WTC11 (cell line): ENCODE measurements at regions not wholly inside any gene's neighbourhood (a gene's known extent, or its start where the extent isn't known, plus 50 kb on each side); places are given as distances from the start of the nearest gene placed in this dataset.
"Not testable (repeated sequence)": the region's sequence is repeated elsewhere in the genome, so short reads cannot be mapped to it uniquely, and the experiment has no call there.

Experiments
- ATAC-seq: fragments of 200-7000 bp; cut with Tn5 transposase; 2 replicates; pipeline ENCODE4 v1.10.0; 2021; ENCODE audit warnings: mild to moderate bottlenecking, moderate library complexity
- CTCF ChIA-PET: fragments of 300-600 bp; sonication (Branson Sonifier 250); formaldehyde crosslinking; loops from one replicate; lab custom pipeline; 2021; ENCODE audit warnings: antibody characterized with exemption; lab: Charles Lee
- POLR2A ChIA-PET: fragments of 350-600 bp; sonication (Branson Sonifier 250); formaldehyde crosslinking; loops from one replicate; lab custom pipeline; 2021; ENCODE audit warnings: antibody characterized with exemption; lab: Charles Lee
- DNase-seq: peaks from one replicate; pipeline ENCODE4 v3.0.0; 2021; ENCODE audit warnings: low spot score
- H3K27ac Mint-ChIP-seq: 2 replicates; pipeline ENCODE4 v1.8.0; 2021; ENCODE audit warnings: mixed read lengths
- H3K27me3 Mint-ChIP-seq: 2 replicates; pipeline ENCODE4 v1.8.0; 2021; ENCODE audit warnings: low read depth, mild to moderate bottlenecking, moderate library complexity, mixed read lengths
- H3K36me3 Mint-ChIP-seq: 2 replicates; pipeline ENCODE4 v1.8.0; 2021; ENCODE audit warnings: mixed read lengths
- H3K4me1 Mint-ChIP-seq: 2 replicates; pipeline ENCODE4 v1.8.0; 2022; ENCODE audit warnings: mixed read lengths
- H3K4me3 Mint-ChIP-seq: 2 replicates; pipeline ENCODE4 v1.8.0; 2021; ENCODE audit warnings: mild to moderate bottlenecking, moderate library complexity, mixed read lengths
- H3K9me3 Mint-ChIP-seq: 2 replicates; pipeline ENCODE4 v1.8.0; 2021; ENCODE audit warnings: mixed read lengths
- ATF3 ChIP-seq: sonication (generic); formaldehyde crosslinking; conservative IDR thresholded peaks from 2 replicates; pipeline ENCODE4 v1.8.1; 2022; ENCODE audit warnings: mild to moderate bottlenecking, missing genetic modification reagents
- HMGXB4 ChIP-seq: sonication (generic); formaldehyde crosslinking; IDR thresholded peaks from 2 replicates; pipeline ENCODE4 v1.8.1; 2023; ENCODE audit warnings: mild to moderate bottlenecking, moderate library complexity, missing genetic modification reagents
- IRF1 ChIP-seq: sonication (generic); formaldehyde crosslinking; IDR thresholded peaks from 2 replicates; pipeline ENCODE4 v1.8.0; 2023; ENCODE audit warnings: missing genetic modification reagents
- NR1H2 ChIP-seq: sonication (generic); formaldehyde crosslinking; IDR thresholded peaks from 2 replicates; pipeline ENCODE4 v1.9.0; 2021; ENCODE audit warnings: mild to moderate bottlenecking, moderate library complexity, missing genetic modification reagents
- NR2C2 ChIP-seq: sonication (generic); formaldehyde crosslinking; IDR thresholded peaks from 2 replicates; pipeline ENCODE4 v1.8.0; 2022; ENCODE audit warnings: mild to moderate bottlenecking, missing genetic modification reagents
- PRDM15 ChIP-seq: sonication (generic); formaldehyde crosslinking; IDR thresholded peaks from 2 replicates; pipeline ENCODE4 v1.8.0; 2022; ENCODE audit warnings: missing genetic modification reagents
- SP1 ChIP-seq: sonication (generic); formaldehyde crosslinking; conservative IDR thresholded peaks from 2 replicates; pipeline ENCODE4 v1.8.1; 2022; ENCODE audit warnings: missing genetic modification reagents
- TCF7 ChIP-seq: sonication (generic); formaldehyde crosslinking; IDR thresholded peaks from 2 replicates; pipeline ENCODE4 v1.8.0; 2022; ENCODE audit warnings: mild to moderate bottlenecking, low read depth, missing genetic modification reagents, moderate library complexity
- ZBTB21 ChIP-seq: sonication (generic); formaldehyde crosslinking; IDR thresholded peaks from 2 replicates; pipeline ENCODE4 v1.8.1; 2023; ENCODE audit warnings: mild to moderate bottlenecking, missing genetic modification reagents, borderline replicate concordance
- ZNF138 ChIP-seq: sonication (generic); formaldehyde crosslinking; conservative IDR thresholded peaks from 2 replicates; pipeline ENCODE4 v1.8.1; 2022; ENCODE audit warnings: mild to moderate bottlenecking, moderate library complexity, missing genetic modification reagents
- ZNF532 ChIP-seq: fragments of 250-450 bp; sonication (Bioruptor Pico); IDR thresholded peaks from 2 replicates; pipeline ENCODE4 v1.9.0; 2021; ENCODE audit warnings: mild to moderate bottlenecking, borderline replicate concordance

GRCh38 chr5:123976379-123977033 is 464.5 kb downstream of the CSNK1G3 start (continued):
- TF ChIP-seq PRDM15 (CRISPR knock-in tag): no peak
- TF ChIP-seq HMGXB4 (CRISPR knock-in tag): no peak
- no peak for TF ChIP-seq TCF7 (CRISPR knock-in tag)
- TF ChIP-seq ZNF532: no peak
- no peak for TF ChIP-seq SP1 (CRISPR knock-in tag)
- no peak for TF ChIP-seq NR1H2 (CRISPR knock-in tag)
- no peak for TF ChIP-seq ZNF138 (CRISPR knock-in tag)
- no peak for TF ChIP-seq ZBTB21 (CRISPR knock-in tag)
- TF ChIP-seq ATF3: no peak
- TF ChIP-seq IRF1: no peak
- TF ChIP-seq, all 79 proteins: peak for 0

- Mint-ChIP-seq H3K4me1 (peaks cover 33% of the 10 kb centered on the region), H3K9me3 (peaks cover 44% of the 10 kb centered on the region), H3K36me3 (peaks cover 27% of the 10 kb centered on the region)
- POLR2A ChIA-PET, ATAC-seq, CTCF ChIA-PET, H3K27ac Mint-ChIP-seq, H3K4me3 Mint-ChIP-seq, DNase-seq, H3K27me3 Mint-ChIP-seq: not testable (repeated sequence)
Measured at GRCh38 chr5:123975521-123975920, 463.5 kb downstream of the CSNK1G3 start.

GRCh38 chr5:123966781-123967180 is 454.8 kb downstream of the CSNK1G3 start:
- Mint-ChIP-seq H3K27me3 (0 out of 2 replicates have a peak, but pooled peaks cover 2% of the 10 kb centered on the region), H3K4me3 (no peak overlapping the region), H3K36me3 (peaks cover 5% of the 10 kb centered on the region), H3K4me1 (peaks cover 12% of the 10 kb centered on the region), H3K27ac (no peak overlapping the region), H3K9me3 (peaks cover 42% of the 10 kb centered on the region)
- ChIA-PET POLR2A (no interaction called here), CTCF (no interaction called here)
- DNase-seq (no peak), ATAC-seq (no peak)
- no peak for TF ChIP-seq NR2C2 (CRISPR knock-in tag)
